HG02938 (cell line): ENCODE measurements at regions not wholly inside any gene's neighbourhood (a gene's known extent, or its start where the extent isn't known, plus 50 kb on each side); places are given as distances from the start of the nearest gene placed in this dataset.

ENCODE experiments used
- ATAC-seq: cut with Tn5 transposase; IDR thresholded peaks from one replicate; pipeline ENCODE4 v1.9.1; 2021; ENCODE audit warnings: mild to moderate bottlenecking, moderate library complexity; ENCODE audit not compliant: unreplicated experiment

GRCh38 chr14:60349663-60350365 is 100.8 kb downstream of the PPM1A start:
- ATAC-seq, result peak; percentile 74

GRCh38 chr14:60350366-60350720 is 101.3 kb downstream of the PPM1A start:
- ATAC-seq, result no peak

DNA sequence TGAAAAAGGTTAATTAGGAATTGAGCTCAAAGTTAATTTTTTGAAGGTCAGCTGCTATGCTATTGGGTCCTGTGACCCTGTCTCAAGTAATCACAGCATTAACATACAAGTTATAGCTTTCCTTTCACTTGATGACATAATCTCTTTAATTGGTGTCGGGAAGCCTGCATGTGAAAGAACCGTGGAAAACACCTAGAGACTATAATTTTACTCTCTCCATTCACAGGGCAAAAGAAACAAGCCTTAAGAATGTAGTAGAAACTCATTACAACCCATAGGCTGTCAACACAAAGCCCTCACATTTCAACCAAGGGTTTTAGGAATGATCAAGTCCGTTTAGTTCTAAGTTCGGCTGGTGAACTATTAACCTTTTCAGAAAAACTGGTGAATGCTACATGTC is 104.4 kb downstream of the PPM1A start:
- no peak for ATAC-seq

- ATAC-seq, result no peak
Measured at GRCh38 chr14:60355768-60356167, 106.7 kb downstream of the PPM1A start.

GRCh38 chr14:60356386-60356785 is 107.4 kb downstream of the PPM1A start:
- no peak for ATAC-seq

- ATAC-seq, result no peak
Measured at GRCh38 chr14:60356906-60357550, 108.0 kb downstream of the PPM1A start.

DNA sequence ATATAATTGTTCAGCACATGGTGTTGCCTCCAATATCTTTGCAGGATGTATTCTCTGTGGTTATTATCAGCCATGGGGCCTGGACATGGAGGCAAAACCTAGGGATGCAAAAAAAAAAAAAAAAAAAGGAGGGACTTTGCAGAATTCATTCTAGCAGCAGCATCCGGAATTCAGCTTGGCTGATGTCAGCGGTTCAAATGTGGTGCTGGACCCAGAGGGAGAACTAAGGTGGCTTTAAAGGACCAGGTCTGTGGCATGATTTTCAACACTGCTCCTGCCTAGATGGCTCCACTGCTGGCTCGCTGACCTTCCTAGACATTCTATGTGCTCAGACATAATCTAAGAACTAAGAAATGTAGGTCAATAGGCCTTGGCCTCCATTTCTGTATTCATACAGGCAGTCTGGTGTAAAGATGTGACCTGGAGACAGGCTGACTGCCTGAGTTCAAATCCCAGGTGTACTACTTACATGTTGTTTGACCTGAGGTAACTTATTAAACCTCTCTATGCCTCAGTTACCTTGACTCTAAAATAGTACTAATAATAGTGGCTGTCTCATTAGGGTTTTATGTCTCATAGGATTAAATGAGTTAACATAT is 108.6 kb downstream of the PPM1A start:
- no peak for ATAC-seq

DNA sequence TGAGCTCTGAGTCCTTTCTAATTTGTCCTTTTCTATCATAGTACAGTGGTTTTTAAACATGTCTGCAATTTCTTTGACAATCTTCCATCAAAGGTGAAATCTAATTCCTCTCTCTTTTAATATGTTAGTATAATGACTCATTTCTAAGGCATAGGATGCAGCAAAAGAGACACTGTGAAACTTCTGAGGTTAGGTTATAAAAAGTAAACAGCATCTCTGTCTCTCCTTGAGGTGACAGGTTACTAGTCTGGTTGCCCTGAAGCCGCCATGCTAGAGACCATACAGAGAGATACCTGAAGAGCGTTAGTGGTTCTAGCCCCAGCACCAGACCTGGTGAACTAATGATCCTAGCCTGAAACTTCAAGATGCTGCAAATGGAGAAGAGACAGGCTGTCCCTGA is 114.3 kb downstream of the PPM1A start:
- no peak for ATAC-seq

DNA sequence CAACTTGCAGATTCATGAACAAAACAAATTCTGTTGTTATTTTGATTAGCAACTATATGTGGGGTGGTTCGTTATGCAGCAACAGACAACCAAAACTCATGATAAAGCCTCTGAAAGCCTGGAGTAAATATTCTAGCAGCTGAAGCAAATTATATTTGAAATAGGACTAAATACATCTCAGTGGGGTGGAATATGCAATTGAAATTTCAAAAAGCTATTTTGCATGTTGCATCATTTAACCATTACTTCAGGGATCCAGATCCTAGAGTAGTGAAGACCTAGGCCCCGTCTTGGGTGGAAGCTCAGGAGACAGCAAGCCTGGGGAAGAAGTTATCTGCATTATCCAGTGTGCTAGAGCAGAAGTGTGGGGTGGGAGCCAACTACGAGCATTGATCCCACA is 114.7 kb downstream of the PPM1A start:
- no peak for ATAC-seq

DNA sequence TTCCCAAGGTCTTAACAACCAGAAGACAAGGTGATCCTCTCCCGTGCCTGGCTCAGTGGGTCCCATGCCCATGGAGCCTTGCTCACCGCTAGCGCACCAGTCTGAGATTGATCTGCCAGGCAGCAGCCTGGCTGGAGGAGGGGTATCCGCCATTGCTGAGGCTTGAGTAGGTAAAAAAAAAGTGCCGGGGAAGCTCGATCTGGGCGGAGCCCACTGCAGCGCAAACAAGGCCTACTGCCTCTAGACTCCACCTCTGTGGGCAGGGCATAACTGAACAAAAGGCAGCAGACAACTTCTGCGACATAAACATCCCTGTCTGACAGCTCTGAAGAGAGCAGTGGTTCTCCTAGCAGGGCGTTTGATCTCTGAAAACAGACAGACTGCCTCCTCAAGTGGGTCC is 104.0 kb downstream of the C14orf39 start:
- ATAC-seq, result no peak
